ENCODE measurements at regions not wholly inside any gene's neighbourhood (a gene's known extent, or its start where the extent isn't known, plus 50 kb on each side); places are given as distances from the start of the nearest gene placed in this dataset.

DNA sequence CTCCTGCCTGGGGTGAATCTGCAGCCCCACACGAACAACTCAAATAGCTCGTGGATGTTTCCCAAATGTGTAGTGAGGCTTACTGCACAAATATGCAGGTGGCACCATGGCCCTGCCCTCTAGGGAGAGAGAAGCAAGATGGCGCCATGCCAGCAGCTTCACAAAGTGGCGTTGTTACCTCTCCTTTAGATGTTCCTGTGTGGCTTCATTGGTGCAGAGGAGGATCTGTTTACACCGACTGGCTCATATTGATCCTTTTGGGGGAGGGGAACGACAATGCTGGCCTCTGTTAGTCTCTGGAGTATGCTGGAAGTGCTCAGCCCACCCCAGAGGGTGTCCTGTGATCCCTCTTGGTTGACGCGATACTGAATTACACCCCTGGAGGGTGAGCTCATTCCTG is 99.5 kb upstream of the GATA6 start:
- no peak for DNase-seq

- DNase-seq = no peak
Observed at GRCh38 chr18:22073411-22073810, 96.0 kb upstream of the GATA6 start.

DNA sequence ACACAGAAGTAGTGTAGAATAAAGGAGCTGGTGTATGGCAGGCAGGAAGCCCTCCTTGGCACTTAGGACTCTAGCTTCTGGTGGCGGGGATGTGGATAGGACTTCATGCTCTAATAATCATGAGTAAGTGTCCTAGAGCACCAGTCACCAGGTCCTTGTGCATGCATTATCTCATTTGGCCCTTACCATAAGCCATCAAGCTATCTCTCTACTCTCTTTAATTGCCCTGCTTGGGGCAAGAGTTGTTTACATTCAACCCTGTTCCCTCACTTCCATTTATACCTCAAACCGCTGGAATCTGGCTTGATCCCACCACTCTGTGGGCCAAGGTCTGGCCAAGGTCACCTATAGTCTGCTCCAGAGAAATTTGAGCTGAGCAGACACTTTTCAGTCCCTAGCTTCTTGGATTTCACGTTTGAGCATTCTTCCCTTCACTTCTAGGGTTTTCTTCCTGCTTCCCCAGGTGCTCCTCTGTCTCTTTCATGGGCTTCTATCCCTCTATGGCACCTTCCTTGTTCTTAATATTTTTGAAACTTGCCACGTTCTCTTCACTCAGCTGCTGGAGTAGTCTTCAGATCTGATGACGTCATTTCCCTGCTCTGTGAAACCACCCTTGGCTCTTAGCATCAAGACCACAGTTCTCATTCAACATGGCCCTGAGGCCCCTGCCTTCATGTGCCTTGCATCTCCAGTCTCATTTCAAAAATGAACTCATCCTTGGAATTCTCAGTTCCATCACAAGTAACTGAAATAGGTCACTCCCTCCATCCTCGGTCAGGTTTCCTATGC is 94.9 kb upstream of the GATA6 start:
- DNase-seq = no peak

DNA sequence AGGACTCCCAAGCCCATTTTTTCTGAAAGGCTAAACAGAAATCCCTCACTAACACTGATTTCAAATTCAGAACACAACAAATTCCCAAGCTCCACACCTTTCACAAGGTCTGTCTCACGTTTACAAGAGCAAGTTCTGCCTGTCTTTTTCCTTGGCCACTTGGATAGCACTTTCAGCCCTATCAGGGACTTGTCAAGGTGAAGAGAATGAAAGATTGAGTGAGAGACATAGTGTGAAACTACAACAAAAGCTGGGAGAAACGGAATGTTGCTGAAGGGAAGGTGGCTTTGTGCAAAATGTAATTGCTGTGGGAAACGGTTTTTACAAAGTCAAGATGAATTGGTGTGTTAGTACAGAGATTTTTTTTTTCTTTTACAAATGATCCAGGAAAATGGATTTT is 89.4 kb upstream of the GATA6 start:
- DNase-seq = no peak

- no peak for DNase-seq
Observed at GRCh38 chr18:22082408-22082807, 87.0 kb upstream of the GATA6 start.

- no peak for DNase-seq
Observed at GRCh38 chr18:22084547-22084946, 84.8 kb upstream of the GATA6 start.

DNA sequence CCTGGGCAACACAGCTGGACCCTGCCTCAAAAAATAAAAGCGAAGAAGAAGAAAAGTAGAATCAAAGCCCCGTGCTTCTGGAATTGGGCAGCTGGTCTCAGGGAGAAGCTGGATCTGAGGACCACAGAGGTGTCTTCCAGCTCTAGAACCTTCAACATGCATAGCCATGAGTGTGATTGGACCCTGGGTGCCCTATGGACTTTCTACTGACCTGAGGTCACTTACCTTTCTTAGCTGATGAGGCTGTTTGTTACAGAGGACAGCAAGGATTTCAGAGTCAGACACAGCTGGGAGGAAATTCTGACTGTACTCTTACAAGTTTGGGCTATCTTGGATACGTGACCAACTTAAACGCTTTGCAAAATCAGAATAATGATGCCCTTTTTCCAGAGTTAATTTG is 82.4 kb upstream of the GATA6 start:
- no peak for DNase-seq

- DNase-seq = no peak
Observed at GRCh38 chr18:22088029-22088428, 81.4 kb upstream of the GATA6 start.

GRCh38 chr18:22088996-22089640 is 80.3 kb upstream of the GATA6 start:
- DNase-seq = no peak

DNA sequence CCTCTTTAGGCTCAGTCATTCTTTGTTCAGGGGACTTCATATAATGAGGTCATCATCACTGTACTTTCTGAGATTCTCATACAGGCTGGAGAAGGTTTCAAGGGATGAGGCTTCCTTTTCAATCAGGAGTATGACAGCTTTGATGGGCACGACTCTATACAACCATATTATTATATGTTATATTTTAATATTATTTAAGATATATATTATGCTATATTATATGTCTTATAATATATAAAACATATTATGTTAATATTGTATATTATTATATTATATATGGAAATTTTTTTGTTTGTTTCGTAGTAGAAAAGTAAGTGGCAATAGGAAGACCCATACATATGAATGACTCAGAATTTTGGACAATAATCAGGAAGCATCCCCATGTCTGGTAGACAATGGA is 78.0 kb upstream of the GATA6 start:
- no peak for DNase-seq

GRCh38 chr18:22093731-22094357 is 75.5 kb upstream of the GATA6 start:
- no peak for DNase-seq

- DNase-seq = no peak
Observed at GRCh38 chr18:22094358-22094734, 75.0 kb upstream of the GATA6 start.

GRCh38 chr18:22098563-22098989 is 70.8 kb upstream of the GATA6 start:
- no peak for DNase-seq

GRCh38 chr18:22099925-22100324 is 69.5 kb upstream of the GATA6 start:
- DNase-seq = no peak

GRCh38 chr18:22101731-22102130 is 67.7 kb upstream of the GATA6 start:
- no peak for DNase-seq

DNA sequence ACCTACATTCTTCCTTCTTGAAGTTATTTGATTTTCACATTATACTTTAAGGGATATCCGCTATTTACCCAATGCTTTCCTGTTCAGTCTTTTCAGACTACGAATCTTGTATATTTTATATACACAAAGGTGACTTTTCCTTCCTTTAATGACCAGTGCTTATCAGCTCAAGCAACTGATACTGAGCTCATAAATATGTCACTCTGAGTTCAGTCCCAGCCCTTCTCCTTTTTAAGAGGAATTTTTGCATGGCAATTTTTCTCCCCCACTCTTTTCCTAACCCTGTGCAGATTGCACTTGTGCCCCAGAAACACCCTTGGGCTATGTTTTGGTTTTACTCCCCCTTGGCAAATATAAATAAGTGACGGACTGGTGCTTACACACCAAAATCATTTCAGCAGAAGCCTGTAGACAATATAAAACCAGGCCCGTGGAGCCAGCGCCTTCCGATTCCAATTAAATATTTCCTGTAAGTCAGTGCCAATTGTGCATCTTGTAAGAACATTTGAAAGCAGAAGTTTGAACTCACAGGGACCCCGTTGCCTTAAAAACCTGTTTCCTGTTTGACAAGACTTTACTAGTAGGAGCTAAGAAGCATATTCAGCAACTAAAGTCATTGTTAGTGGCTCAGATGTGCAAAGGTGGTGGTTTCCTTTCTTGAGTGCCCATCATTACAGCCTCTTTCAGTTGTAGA is 66.3 kb upstream of the GATA6 start:
- no peak for DNase-seq

GRCh38 chr18:22103647-22104031 is 65.8 kb upstream of the GATA6 start:
- DNase-seq = no peak

GRCh38 chr18:22106536-22107292 is 62.7 kb upstream of the GATA6 start:
- DNase-seq = no peak

- DNase-seq = no peak
Observed at GRCh38 chr18:22108674-22109073, 60.7 kb upstream of the GATA6 start.

DNA sequence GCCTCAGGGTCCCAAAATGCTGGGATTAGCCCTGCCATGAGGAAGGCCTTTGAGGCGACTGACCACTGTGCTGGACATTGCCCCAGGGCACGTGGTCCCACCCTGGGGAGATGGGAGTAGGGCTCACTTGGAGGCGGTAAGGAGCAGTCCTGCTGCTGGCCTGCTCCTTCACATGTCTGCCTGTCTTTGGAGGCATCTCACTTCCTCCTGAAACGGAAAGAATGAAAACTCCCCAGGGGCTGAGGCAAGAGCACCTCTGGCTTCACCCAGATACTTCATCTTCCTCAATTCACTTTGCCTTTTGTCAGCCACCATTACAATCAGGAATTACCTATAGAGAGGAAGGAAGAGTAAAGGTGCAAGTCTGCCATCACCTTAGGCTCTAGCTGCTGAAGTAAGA is 59.9 kb upstream of the GATA6 start:
- DNase-seq = no peak

- DNase-seq = no peak
Observed at GRCh38 chr18:22110461-22110924, 58.9 kb upstream of the GATA6 start.

All from amygdala (tissue), 56 donors.